ENCODE measurements at regions not wholly inside any gene's neighbourhood (a gene's known extent, or its start where the extent isn't known, plus 50 kb on each side); places are given as distances from the start of the nearest gene placed in this dataset.
"Not testable (repeated sequence)": the region's sequence is repeated elsewhere in the genome, so short reads cannot be mapped to it uniquely, and the experiment has no call there.

DNA sequence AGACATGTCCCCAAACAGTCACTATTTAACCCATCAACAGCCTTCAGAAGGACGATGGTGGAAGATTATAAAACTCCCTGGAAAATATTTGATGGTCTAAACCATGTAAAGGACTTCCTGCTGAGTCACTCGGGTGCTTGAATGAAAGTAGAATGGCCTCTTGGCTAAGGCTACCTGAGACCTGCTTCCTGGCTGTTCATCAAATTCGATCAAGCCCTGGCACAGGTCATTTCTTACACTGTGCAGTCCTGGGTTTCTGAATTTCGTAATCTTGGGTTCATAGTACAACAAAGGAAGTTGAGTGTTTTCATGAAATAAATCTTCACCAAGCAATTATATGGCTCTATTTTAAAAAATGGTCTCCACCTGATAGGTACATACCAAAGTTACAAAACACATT, 260.3 kb upstream of the RNF32 start:
- DNase-seq (ENCODE audit: low spot score) = no peak

DNA sequence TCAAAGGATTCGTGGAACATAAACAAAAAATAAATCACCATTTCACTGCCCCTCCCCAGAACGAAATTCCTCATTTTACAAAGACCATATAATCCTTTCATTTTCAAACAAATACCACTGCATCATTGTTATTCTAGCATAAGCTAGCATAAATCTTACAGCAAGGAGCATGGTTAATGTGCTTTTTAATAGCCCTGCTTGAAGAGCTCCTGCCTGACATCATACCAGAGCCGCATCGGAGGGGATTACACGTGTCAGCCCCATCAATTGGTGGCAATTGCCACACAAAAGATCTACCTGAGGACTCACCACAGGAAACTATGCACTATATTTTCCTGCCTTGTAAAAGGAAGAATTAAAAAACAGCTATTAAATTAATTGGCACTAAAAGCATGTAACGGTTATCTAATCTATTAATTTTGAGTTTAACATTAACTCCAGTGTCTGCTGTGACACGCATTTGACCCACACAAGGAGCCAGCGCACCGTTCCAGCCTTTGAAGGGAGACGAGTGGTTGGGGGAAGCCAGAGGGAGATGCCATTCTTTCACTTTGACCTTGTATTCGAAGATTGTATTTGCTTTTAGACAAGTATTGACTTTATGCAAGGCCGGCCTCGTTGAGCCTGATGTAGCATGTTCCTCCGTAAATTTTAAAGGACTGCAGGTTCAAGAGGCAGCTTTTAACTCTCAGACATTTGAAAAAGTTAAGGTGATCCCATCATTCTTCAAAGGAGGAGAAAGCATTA, 261.1 kb upstream of the RNF32 start:
- DNase-seq (ENCODE audit: low spot score) = no peak

DNA sequence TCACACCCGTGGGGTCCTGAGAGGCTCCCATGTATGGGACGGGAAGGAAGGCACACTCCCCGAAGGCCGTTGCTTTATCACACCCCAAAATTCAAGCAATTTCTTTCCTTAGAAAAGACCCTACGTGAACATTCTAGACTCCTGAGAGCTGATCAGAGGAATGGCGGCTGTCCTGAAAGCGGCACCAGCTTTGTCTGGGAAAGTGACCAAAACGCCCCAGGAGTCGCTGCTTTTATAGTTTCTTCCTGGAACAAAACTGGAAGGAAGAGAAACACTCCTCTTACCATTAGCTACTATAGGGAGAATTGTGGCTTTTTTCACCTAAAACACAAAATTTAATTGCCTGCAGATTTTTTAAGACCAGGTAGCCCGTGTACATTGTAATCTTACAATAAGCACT, 261.8 kb upstream of the RNF32 start:
- no peak for DNase-seq (ENCODE audit: low spot score)

DNA sequence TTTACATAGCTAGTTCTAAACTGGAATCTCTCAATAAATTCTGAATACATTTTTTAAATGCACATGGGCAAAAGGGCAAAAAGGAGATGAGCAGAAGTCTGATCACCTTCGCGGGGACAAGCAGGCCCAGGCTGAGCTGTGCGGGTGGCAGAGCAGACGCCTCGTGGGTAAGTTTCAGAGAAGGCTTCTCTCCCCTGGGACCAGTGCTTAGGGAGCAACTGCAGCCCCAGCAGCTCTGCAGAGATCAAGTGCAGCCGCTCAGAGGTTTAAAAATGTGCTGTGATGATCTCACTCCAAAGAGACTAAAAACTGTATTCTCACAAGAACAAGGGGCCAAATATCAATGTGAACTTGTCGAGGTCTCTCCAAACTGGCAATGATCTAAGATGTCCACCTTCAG, 264.3 kb upstream of the RNF32 start:
- no peak for DNase-seq (ENCODE audit: low spot score)

DNA sequence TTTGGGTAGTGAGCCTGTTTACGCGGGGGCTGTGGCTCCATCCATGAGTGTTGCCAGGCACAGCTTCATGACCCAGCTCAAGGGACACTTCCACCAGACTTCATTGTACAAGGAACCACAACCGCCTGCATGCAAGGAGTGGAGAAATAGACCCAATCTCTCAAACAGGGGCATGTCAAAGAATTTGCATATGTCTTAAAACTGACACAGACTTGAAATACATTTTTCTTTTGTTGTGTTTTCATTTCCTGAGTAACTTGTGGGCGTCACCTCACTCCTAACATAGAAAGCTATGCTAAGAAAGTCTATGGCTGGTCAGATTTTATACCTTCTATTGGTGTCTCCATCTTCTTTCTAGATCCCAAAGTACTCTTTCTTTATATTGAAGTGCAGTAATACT, 266.2 kb upstream of the RNF32 start:
- DNase-seq (ENCODE audit: low spot score) = no peak

DNA sequence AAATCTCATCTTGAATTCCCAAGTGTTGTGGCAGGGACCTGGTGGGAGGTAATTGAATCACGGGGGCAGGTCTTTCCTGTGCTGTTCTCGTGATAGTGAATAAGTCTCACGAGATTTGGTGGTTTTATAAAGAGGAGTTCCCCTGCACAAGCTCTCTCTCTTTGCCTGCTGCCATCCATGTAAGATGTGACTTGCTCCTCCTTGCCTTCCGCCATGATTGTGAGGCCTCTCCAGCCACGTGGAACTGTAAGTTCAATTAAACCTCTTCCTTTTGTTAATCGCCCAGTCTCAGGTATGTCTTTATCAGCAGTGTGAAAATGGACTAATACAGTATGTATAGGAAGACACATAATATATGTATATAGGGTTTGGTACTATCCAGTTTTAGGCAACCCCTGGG, 270.6 kb upstream of the RNF32 start:
- not testable (repeated sequence) for DNase-seq (ENCODE audit: low spot score)

DNA sequence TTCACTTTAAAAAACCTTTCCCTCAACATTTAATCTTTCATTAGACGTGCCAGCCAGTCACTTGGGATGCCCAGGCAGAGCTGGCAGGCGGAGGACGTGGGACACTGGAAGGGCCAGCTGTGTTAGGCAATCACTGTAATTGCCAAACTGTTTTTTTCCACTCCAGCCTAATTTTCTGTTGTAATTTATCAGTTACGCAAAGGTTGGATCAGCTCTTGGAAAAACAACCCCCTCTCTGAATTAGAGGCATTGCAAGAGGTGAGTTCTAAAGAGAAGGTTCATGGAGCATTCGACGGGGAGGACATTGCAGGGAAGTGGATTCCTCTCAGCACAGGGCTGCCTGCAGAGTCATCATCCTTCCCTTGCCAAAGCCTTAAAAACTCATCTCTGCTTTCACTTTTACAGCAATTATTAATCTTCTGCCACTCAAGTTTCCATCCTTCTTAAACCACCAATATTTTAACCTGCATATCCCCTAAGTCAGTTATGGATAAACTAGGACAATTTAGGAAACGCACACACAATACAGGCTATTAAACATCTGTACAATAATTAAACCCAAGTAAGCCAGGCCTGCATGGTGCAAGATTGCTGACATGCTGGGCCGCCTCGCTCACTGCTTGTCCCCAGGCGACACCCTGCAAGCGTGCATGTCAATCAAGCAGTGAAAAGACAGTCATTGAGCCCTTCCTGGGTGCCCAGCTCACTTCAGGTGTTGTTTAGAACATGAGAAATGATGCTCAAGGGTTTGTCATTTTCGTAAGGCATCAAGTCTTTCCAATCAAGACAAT, 272.3 kb upstream of the RNF32 start:
- no peak for DNase-seq (ENCODE audit: low spot score)

DNA sequence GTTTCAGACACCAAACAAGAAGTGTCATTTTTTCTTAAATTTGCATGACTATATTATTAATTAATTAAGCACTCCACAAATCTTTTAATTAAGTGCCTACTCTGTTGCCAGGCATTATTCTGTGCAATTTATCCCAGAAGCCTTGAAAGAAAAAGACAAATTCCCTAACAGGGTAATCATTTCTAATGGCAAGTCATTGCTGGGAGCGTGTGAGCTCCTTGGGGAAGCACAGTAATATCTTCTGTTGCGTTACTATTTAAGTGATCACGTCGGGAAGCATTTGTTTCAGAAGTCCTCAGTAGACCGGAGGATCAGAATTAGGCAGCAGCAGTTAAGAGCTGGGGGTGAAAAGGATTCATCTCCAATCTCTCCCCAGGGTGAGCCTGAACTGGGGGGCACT, 276.8 kb upstream of the RNF32 start:
- no peak for DNase-seq (ENCODE audit: low spot score)

DNA sequence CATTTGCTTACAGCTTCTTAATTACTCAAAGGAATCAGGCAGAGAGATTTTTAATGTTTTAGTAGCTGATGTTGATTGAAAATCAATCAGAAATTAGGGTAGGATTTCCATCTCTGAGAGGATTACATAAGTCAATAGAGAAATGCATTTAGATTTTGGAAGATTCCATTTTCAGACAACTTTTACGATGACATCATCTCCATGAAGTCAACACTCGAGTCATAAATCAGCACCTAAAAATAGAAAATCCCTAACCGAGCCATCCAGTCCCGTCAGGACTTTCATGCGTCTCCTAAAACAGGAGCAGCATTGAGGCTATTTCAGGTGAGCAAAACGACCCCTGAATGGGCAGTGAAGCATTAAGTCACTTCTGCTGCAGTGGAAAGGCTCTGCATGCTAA, 279.7 kb upstream of the RNF32 start:
- no peak for DNase-seq (ENCODE audit: low spot score)

DNA sequence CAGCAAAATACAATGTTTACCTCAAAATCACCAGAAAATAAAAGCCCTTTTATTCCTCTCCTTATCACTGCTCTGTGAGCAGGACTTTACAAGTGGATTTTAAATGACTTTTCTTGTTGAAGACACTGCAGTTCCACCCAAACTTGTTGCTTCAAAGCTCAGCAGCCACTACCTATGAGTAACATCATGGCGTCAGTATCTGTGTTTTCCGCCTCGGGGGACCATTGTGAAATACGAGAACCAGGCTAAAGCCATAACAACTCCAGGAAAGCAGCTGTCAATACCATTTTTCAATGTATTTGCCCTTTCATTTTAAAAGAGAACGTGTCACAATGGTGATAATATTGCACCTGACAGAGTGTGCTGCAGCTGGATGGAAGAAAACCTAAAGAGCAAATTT, 284.0 kb upstream of the RNF32 start:
- no peak for DNase-seq (ENCODE audit: low spot score)

DNA sequence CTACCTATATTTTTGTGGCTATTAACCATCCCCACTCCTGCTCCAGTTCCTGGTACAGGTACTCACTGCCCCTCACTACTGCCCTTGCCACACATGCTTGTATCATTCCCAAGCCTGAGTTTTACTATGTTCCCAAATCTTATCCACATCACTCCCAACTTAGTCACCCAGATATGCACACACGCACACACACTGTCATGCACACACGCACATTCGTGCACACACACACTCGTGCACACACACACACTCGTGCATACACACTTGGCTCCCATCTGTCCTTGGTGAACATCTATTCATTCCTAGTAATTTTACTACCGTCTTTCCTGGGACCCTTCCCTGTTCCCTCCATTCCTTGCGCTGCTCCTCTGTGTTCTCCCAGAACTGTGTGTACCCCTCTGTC, 287.2 kb upstream of the RNF32 start:
- no peak for DNase-seq (ENCODE audit: low spot score)

DNA sequence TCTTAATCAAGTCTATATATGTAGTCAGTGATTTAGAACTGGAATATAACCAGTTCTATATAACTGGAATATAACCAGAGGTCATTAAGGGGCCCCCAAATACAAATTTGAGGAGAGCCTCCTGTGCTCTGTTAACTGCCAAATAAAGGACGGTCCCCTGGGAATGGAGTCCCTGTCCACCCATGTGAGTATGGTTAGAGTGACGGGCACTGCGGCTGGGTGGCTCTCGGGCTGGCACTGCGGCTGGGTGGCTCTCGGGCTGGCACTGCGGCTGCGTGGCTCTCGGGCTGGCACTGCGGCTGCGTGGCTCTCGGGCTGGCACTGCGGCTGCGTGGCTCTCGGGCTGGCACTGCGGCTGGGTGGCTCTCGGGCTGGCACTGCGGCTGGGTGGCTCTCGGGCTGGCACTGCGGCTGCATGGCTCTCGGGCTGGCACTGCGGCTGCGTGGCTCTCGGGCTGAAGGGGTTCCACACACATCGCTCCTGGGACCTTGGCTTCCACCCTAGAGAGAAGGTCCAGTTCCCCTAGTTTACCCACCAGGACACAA, 292.8 kb upstream of the RNF32 start:
- not testable (repeated sequence) for DNase-seq (ENCODE audit: low spot score)

DNA sequence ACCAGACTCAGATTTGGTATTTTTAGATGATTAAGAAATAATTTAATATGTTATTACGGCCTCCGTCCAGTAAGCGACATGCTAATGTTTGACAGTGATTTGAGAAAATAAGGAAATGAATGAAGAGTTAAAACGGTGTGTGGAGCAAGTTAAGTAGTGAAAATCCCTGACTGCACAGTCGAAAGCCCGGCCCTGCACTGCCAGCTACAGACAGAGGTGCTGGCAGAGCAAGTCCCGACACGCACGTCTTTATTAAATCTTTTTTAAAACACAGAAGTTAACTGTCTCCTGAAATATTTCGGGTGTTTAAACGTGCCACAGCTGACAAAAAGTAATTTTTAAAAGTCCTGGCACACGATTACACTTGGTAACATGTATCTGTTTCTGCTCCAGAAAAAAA, 293.4 kb upstream of the RNF32 start:
- DNase-seq (ENCODE audit: low spot score) = no peak

DNA sequence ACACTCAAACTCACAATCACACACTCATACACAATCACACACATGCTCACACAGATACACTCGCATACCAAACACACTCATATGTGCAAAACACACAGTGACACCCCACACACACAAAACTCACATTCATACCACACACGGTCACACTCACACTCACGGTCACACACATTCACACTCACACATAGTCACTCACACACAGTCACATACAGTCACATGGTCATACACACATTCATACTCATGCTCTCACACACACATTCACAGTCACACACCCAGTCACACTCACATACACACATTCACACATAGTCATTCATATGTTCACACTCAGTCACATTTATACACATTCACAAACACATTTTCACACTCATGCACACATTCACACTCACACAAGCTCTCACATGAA, 296.0 kb upstream of the RNF32 start:
- DNase-seq (ENCODE audit: low spot score) = no peak

DNA sequence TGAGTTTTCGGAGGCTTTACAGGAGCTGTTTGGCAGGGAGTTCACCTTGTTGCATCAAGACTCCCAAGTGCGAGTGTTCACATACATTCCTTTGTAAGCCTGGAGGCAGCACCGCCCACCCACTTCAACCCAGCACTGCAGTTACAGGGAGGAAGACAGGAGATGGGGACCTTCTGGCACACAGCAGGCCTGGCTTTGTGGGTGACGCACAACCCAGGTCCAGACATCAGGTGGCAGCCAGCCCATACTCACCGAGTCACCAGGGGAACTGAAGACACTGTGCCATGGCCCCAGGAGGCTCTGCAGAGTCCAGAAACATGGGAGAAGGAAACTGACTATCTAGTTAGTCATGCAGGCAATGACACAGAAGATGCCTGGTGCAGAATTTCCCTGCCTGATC, 305.9 kb upstream of the RNF32 start:
- DNase-seq (ENCODE audit: low spot score) = no peak

DNA sequence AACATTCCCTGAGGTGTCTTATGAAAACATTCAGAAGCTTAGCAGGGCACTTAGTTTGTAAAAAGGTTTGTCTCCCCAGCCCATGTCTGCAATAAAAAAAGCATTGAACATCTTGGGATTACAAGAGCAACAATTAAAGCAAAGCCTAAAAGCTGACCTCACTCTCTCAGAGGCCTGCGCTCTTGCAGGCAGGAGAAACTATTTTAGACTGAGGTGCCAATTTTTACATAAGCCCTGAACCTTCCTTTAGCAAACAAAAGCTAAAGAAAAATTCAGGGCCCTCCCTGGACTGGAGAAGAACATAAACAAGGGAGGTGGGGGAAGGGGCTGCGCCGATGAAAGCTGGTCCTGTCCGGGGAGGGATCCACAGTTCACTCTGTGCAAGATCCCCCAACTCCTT, 312.7 kb upstream of the RNF32 start:
- DNase-seq (ENCODE audit: low spot score) = no peak

DNA sequence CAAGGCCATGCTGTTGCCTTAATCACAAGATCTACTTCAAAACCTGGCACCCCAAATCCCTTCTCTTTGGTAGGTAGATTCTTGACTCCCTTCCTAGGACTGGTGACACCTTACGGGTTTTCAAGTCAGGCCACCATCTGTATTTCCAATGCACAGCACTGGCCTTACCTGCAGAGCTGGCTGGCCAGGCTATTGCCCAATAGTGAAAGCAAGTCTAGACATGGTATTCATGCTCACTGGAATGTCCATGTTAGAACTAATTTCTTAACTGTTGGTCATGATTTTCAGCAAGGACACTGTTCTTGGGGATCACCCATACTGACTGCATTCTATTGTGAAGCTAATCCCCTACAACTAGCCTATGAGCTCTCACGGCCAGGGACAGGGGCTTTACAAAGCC, 313.1 kb upstream of the RNF32 start:
- no peak for DNase-seq (ENCODE audit: low spot score)

DNA sequence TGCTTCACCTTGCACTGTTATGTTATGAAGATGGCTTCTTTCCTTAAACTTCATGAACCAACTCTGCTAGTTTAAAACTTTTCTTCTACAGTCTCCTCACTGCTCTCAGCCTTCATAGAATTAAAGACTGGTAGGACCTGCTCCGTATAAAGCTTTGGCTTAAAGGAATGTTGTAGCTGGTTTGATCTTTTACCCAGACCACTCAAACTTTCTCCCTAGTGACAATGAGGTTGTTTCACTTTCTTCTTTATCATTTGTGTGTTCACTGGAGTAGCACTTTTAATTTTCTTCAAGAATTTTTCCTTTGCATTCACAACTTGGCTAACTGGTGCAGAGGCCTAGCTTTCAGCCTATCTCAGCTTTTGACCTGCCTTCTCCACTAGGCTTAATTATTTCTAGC, 316.4 kb upstream of the RNF32 start:
- DNase-seq (ENCODE audit: low spot score) = no peak

DNA sequence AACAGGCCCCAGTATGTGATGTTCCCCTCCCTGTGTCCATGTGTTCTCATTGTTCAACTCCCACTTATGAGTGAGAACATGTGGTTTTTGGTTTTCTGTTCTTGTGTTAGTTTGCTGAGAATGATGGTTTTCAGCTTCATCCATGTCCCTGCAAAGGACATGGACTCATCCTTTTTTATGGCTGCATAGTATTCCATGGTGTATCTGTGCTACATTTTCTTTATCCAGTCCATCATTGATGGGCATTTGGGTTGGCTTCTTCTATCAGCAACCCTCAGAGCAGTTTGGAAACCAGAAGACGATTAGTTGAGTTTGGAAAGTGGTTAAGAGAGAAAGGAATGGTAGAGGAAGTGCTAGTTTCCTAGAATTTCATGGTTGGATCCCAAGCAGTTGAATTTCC, 319.1 kb upstream of the RNF32 start:
- not testable (repeated sequence) for DNase-seq (ENCODE audit: low spot score)

DNA sequence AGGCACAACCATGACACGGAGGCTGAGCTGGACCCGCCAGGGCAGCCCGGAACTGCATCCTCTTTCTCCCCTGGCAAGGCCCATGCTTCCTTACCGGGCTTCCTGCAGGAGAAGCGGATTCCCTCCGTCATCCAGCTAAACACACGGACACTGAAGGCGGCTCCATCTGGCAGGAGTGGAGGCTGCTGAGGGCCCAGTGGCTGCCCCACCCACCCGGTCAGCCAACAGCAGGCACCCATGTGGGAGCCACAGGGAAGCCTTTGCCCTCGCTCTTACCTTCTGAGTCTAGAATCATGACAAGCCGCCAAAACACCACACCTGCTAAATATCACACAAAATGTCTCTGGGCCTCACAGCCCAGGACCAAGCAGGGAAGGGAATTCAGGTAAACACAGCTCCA, 321.6 kb upstream of the RNF32 start:
- no peak for DNase-seq (ENCODE audit: low spot score)

DNA sequence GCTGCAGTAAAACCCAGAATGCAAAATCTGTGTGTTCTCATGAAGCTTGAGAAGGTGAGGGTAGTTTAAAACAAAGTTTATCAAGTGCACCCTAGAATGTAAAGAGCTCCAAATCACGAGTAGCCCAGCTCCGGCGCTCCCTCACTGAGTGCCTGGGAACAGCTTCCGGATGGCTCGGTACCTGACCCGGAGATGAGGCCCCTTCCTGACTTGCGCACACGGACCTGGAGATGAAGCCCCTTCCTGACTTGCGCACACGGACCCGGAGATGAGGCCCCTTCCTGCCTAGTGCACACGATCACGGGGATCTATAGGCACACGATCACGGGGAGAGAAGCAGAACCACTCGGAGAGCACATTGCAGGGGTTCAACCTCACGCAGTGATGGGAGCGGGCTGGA, 322.1 kb upstream of the RNF32 start:
- DNase-seq (ENCODE audit: low spot score) = no peak

DNA sequence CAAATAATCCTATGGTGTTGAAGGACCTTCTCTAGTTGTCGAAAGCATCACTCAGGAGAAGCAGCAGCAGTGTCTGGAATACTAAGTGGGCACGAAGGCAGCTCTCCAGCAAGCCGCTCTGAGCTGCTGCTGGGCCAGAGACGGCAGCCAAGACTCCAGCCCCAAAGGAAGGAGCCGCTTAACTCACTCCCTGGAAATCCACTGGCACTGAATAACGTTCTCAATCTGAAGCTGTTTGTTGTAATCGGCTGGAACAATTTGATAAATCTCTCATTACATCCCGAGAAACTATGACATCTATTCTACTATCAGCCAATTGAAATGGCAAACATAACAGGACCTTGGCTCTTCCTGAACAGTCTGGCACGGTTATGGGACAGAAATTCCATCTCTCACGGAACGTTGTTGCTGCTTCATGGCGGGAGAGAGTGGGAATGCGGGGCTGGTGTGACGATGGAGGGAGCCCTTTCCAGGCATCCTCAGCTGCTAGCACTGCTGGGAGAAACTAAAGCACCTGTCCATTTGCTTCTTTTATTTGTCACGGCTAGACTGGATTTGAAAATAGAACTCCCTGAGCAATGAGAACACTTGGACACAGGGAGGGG, 331.5 kb upstream of the RNF32 start:
- DNase-seq (ENCODE audit: low spot score) = no peak

DNA sequence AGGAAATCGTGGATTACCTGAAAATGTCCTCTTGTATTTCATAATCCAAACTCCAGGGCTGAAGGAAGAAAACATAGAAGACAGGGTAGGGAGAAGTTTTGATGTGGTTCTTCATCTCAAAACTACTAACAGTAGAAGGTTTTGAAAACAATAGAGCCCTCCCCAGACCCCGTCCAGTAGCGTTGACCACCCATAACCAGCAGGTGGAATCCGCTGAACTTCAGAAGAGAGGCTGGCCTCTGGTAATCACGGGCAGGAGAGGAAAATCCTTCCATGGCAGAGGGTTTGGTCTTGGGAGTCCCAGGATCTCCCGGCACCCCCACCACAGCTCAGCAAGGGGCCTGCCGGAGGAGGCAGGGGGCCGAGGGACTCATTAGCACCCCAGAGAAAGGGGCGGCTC, 333.4 kb upstream of the RNF32 start:
- no peak for DNase-seq (ENCODE audit: low spot score)

All from kidney capillary endothelial cell (primary cell).